HL-60 (cell line): ENCODE measurements at regions not wholly inside any gene's neighbourhood (a gene's known extent, or its start where the extent isn't known, plus 50 kb on each side); places are given as distances from the start of the nearest gene placed in this dataset.

Source experiments
- DNase-seq, 2 experiments: peaks; one replicate each; pipeline ENCODE4 v3.0.0-alpha.2; 2010 to 2020; ENCODE audit warnings: low read depth in 1 of 2, low spot score in 1 of 2
- H3K27ac ChIP-seq: fragments of 250-450 bp; sonication (Bioruptor Pico); replicated peaks from 2 replicates; pipeline ENCODE4 v1.5.1; 2020; ENCODE audit warnings: mild to moderate bottlenecking, moderate library complexity
- H3K27me3 ChIP-seq: fragments of 250-450 bp; sonication (Bioruptor Pico); 2 replicates; pipeline ENCODE4 v1.5.1; 2021; ENCODE audit warnings: mild to moderate bottlenecking, moderate library complexity; ENCODE audit not compliant: insufficient read depth, poor library complexity, severe bottlenecking
- H3K4me3 ChIP-seq: replicated peaks from 2 replicates; pipeline ENCODE4 v1.5.1; 2011; ENCODE audit warnings: mild to moderate bottlenecking, control low read depth, low read length; ENCODE audit not compliant: insufficient read depth
- GABPA ChIP-seq: IDR thresholded peaks from 2 replicates; pipeline ENCODE4 v1.6.1; 2012; ENCODE audit warnings: low read depth
- POLR2AphosphoS5 ChIP-seq: IDR thresholded peaks from 2 replicates; pipeline ENCODE4 v1.6.1; 2012; ENCODE audit warnings: low read depth
- SPI1 ChIP-seq: IDR thresholded peaks from 2 replicates; pipeline ENCODE4 v1.6.1; 2012; ENCODE audit warnings: low read depth, mild to moderate bottlenecking, borderline replicate concordance
- TF ChIP-seq, protein P1 (sequence below): IDR thresholded peaks from 2 replicates; pipeline ENCODE4 v1.6.1; 2012; ENCODE audit warnings: low read depth; ENCODE audit not compliant: insufficient replicate concordance
- TF ChIP-seq, protein P2 (sequence below): IDR thresholded peaks from one replicate; pipeline ENCODE4 v1.5.1; 2011; ENCODE audit warnings: low read length, control low read depth, inconsistent platforms; ENCODE audit not compliant: insufficient read depth

DNA sequence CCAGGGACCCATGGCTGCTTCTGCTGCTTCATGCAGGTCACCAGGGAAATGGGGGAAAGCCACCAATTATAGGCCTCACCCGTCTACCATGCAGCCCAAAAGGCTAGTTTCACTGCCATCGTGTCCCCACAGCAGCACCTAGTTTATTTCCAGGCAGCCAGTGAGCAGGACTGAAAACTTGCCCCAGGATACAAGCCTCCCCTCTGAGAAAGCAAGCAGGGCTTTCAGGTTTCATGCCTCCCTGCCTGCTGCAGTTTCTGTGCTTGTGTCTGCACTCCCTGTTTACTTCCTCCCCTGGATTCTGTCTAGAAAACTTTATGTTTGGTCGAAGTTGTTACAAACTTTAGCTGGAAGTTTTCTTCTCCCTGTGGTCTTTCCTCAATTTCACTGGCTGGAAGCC is 319.1 kb downstream of the ANXA1 start:
- H3K27me3 ChIP-seq, result no peaks in the 10 kb centered on the region
- no peak for TF ChIP-seq POLR2AphosphoS5
- TF ChIP-seq SPI1, result no peak
- TF ChIP-seq, protein P1, sequence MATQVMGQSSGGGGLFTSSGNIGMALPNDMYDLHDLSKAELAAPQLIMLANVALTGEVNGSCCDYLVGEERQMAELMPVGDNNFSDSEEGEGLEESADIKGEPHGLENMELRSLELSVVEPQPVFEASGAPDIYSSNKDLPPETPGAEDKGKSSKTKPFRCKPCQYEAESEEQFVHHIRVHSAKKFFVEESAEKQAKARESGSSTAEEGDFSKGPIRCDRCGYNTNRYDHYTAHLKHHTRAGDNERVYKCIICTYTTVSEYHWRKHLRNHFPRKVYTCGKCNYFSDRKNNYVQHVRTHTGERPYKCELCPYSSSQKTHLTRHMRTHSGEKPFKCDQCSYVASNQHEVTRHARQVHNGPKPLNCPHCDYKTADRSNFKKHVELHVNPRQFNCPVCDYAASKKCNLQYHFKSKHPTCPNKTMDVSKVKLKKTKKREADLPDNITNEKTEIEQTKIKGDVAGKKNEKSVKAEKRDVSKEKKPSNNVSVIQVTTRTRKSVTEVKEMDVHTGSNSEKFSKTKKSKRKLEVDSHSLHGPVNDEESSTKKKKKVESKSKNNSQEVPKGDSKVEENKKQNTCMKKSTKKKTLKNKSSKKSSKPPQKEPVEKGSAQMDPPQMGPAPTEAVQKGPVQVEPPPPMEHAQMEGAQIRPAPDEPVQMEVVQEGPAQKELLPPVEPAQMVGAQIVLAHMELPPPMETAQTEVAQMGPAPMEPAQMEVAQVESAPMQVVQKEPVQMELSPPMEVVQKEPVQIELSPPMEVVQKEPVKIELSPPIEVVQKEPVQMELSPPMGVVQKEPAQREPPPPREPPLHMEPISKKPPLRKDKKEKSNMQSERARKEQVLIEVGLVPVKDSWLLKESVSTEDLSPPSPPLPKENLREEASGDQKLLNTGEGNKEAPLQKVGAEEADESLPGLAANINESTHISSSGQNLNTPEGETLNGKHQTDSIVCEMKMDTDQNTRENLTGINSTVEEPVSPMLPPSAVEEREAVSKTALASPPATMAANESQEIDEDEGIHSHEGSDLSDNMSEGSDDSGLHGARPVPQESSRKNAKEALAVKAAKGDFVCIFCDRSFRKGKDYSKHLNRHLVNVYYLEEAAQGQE, result no peak
- TF ChIP-seq, protein P2, sequence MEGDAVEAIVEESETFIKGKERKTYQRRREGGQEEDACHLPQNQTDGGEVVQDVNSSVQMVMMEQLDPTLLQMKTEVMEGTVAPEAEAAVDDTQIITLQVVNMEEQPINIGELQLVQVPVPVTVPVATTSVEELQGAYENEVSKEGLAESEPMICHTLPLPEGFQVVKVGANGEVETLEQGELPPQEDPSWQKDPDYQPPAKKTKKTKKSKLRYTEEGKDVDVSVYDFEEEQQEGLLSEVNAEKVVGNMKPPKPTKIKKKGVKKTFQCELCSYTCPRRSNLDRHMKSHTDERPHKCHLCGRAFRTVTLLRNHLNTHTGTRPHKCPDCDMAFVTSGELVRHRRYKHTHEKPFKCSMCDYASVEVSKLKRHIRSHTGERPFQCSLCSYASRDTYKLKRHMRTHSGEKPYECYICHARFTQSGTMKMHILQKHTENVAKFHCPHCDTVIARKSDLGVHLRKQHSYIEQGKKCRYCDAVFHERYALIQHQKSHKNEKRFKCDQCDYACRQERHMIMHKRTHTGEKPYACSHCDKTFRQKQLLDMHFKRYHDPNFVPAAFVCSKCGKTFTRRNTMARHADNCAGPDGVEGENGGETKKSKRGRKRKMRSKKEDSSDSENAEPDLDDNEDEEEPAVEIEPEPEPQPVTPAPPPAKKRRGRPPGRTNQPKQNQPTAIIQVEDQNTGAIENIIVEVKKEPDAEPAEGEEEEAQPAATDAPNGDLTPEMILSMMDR, result no peak
- no peak for TF ChIP-seq GABPA
- DNase-seq, result no peak
- no peak overlapping the region for H3K4me3 ChIP-seq
- H3K27ac ChIP-seq, result no peak overlapping the region

DNA sequence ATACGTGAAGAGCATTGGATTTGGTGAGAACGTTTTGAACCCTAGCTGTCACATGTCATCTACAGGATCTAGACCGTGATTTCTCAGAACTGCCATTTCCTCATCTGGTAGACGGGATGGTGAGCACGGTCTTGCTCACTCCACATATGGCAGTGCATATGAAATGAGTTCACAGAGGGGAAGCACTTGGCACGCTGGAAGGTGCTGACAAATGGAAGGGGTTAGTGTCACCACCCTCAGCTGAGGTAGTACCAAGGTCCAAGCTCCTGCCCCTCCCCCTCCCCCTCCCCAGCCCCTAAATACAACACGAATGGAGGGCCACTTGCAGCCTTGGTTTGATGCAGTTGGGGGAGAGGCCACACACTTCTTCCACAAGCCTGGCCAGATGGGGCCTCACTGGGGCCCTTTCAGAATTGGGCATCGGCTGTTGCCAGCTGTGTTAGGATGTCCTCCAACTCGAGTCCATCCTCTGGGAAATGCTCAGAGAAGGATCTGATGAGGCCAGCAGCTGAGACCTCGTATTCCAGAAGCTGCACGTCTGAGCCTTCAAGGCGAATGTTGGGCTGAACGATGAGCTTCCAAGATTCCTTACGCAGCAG is 322.4 kb downstream of the ANXA1 start:
- TF ChIP-seq, protein P1, result no peak
- TF ChIP-seq, protein P2, result no peak
- no peak for TF ChIP-seq SPI1
- no peak for TF ChIP-seq GABPA
- TF ChIP-seq POLR2AphosphoS5, result no peak
- Histone ChIP-seq H3K4me3 (no peak overlapping the region), H3K27ac (no peak overlapping the region), H3K27me3 (no peaks in the 10 kb centered on the region)
- DNase-seq, result no peak

DNA sequence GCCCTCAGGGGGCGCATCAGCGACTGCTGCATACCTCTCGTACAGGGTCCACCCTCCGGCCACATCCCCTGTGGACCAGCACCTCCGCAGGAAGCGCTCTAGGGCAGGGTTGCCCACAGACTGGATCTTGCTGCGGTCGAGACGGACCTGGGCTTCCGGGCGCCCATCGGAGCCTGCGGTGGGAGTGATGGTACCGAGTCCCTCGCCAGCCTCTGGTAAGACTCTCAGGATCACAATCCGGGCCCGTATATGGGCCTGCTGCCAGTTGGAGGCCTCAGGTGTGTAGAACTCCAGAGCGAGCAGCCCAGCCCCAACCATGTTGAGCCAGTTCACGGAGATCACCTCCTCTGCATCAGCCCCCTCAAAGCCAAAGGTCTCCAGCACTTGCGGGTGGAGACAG is 323.0 kb downstream of the ANXA1 start:
- TF ChIP-seq POLR2AphosphoS5, result no peak
- TF ChIP-seq, protein P1, result no peak
- TF ChIP-seq SPI1, result no peak
- TF ChIP-seq GABPA, result no peak
- TF ChIP-seq, protein P2, result no peak
- Histone ChIP-seq H3K27me3 (no peaks in the 10 kb centered on the region), H3K27ac (no peak overlapping the region), H3K4me3 (no peak overlapping the region)
- no peak for DNase-seq
